ENCODE measurements at regions not wholly inside any gene's neighbourhood (a gene's known extent, or its start where the extent isn't known, plus 50 kb on each side); places are given as distances from the start of the nearest gene placed in this dataset.

- DNase-seq = no peak
These were observed 198.4 kb upstream of the LPP start for GRCh38 chr3:187955587-187955952.

- DNase-seq = no peak
These were observed 196.8 kb upstream of the LPP start for GRCh38 chr3:187957165-187957581.

GRCh38 chr3:187957582-187957981, 196.4 kb upstream of the LPP start:
- no peak for DNase-seq

GRCh38 chr3:187958432-187959003, 195.4 kb upstream of the LPP start:
- DNase-seq = peak in 3 of 5 experiments; percentile 30 to 88 (median 36)

GRCh38 chr3:187960820-187961219, 193.1 kb upstream of the LPP start:
- DNase-seq = no peak

GRCh38 chr3:187961366-187961765, 192.6 kb upstream of the LPP start:
- DNase-seq = no peak

- peak in 1 of 5 experiments; percentile 76 for DNase-seq
These were observed 190.8 kb upstream of the LPP start for GRCh38 chr3:187963003-187963676.

GRCh38 chr3:187963677-187964385, 190.1 kb upstream of the LPP start:
- DNase-seq = no peak

- no peak for DNase-seq
These were observed 189.2 kb upstream of the LPP start for GRCh38 chr3:187964760-187965159.

- no peak for DNase-seq
These were observed 187.9 kb upstream of the LPP start for GRCh38 chr3:187966096-187966495.

- no peak for DNase-seq
These were observed 187.1 kb upstream of the LPP start for GRCh38 chr3:187966636-187967406.

- DNase-seq = no peak
These were observed 186.0 kb upstream of the LPP start for GRCh38 chr3:187967993-187968392.

- no peak for DNase-seq
These were observed 184.9 kb upstream of the LPP start for GRCh38 chr3:187968883-187969580.

GRCh38 chr3:187969581-187969950, 184.4 kb upstream of the LPP start:
- DNase-seq = no peak

- no peak for DNase-seq
These were observed 183.9 kb upstream of the LPP start for GRCh38 chr3:187970106-187970505.

GRCh38 chr3:187971629-187972028, 182.3 kb upstream of the LPP start:
- DNase-seq = no peak

- DNase-seq = no peak
These were observed 181.5 kb upstream of the LPP start for GRCh38 chr3:187972454-187972853.

- peak in 1 of 5 experiments; percentile 64 for DNase-seq
These were observed 179.7 kb upstream of the LPP start for GRCh38 chr3:187973977-187974870.

- DNase-seq = peak in 2 of 5 experiments; percentile 47 to 93
These were observed 179.1 kb upstream of the LPP start for GRCh38 chr3:187974871-187975271.

GRCh38 chr3:187975561-187976364, 178.2 kb upstream of the LPP start:
- peak in 1 of 5 experiments; percentile 51 for DNase-seq

Measured in T-helper 2 cell (primary cell).